ENCODE measurements at regions not wholly inside any gene's neighbourhood (a gene's known extent, or its start where the extent isn't known, plus 50 kb on each side); places are given as distances from the start of the nearest gene placed in this dataset.

GRCh38 chr13:104246955-104247354, 1180.7 kb upstream of the SLC10A2 start:
- no peaks in the 10 kb centered on the region for H3K36me3 ChIP-seq (replicated peaks in 1 of 2; ENCODE audit: insufficient read depth in 1 of 2, low read depth in 2 of 2)
- H3K4me1 ChIP-seq: no peaks in the 10 kb centered on the region
- ATAC-seq: no peak
- TF ChIP-seq POLR2A (IDR thresholded peaks at IDR 0.05) (no peak), CTCF (IDR thresholded peaks at IDR 0.05) (no peak)
- no peaks in the 10 kb centered on the region for H3K27me3 ChIP-seq
- intact Hi-C loops (cut with DNase I): no loop called here
- DNase-seq: no peak
- no peaks in the 10 kb centered on the region for H3K9me3 ChIP-seq
- H3K4me3 ChIP-seq: no peak overlapping the region
- H3K27ac ChIP-seq: no peak overlapping the region

- DNase-seq: peak; percentile 23 to 62 (median 45)
- intact Hi-C loops (cut with DNase I): no loop called here
- WGBS, 2 donors: 56 to 60% methylated on average over 6 of the region's 6 CpGs
- no peaks in the 10 kb centered on the region for H3K4me1 ChIP-seq
- ATAC-seq: peak; percentile 77
- H3K27me3 ChIP-seq: no peaks in the 10 kb centered on the region
- no peak overlapping the region for H3K4me3 ChIP-seq
- H3K36me3 ChIP-seq (replicated peaks in 1 of 2; ENCODE audit: insufficient read depth in 1 of 2, low read depth in 2 of 2): no peaks in the 10 kb centered on the region
- TF ChIP-seq POLR2A (IDR thresholded peaks at IDR 0.05): no peak
- H3K27ac ChIP-seq: no peak overlapping the region
- H3K9me3 ChIP-seq: no peaks in the 10 kb centered on the region
Observed at GRCh38 chr13:104206450-104207044, 1140.3 kb upstream of the SLC10A2 start.

- Histone ChIP-seq H3K4me3 (no peak overlapping the region), H3K9me3 (no peaks in the 10 kb centered on the region), H3K4me1 (no peaks in the 10 kb centered on the region), H3K27ac (no peak overlapping the region), H3K27me3 (no peaks in the 10 kb centered on the region), H3K36me3 (replicated peaks in 1 of 2; ENCODE audit: insufficient read depth in 1 of 2, low read depth in 2 of 2) (no peaks in the 10 kb centered on the region)
- TF ChIP-seq CTCF (IDR thresholded peaks at IDR 0.05): no peak
- TF ChIP-seq POLR2A (IDR thresholded peaks at IDR 0.05): no peak
- DNase-seq: no peak
- no peak for ATAC-seq
- intact Hi-C loops (cut with DNase I): no loop called here
- WGBS, 2 donors: 63 to 85% methylated on average over 2 of the region's 2 CpGs
Observed at GRCh38 chr13:104204177-104204576, 1138.0 kb upstream of the SLC10A2 start.

GRCh38 chr13:104198801-104199200, 1132.6 kb upstream of the SLC10A2 start:
- no peaks in the 10 kb centered on the region for H3K4me1 ChIP-seq
- no peak overlapping the region for H3K4me3 ChIP-seq
- no peaks in the 10 kb centered on the region for H3K27me3 ChIP-seq
- no peak for ATAC-seq
- H3K27ac ChIP-seq: no peak overlapping the region
- H3K36me3 ChIP-seq (replicated peaks in 1 of 2; ENCODE audit: insufficient read depth in 1 of 2, low read depth in 2 of 2): no peaks in the 10 kb centered on the region
- H3K9me3 ChIP-seq: no peaks in the 10 kb centered on the region
- TF ChIP-seq POLR2A (IDR thresholded peaks at IDR 0.05): no peak
- no peak for TF ChIP-seq CTCF (IDR thresholded peaks at IDR 0.05)
- WGBS, 2 donors: 56 to 73% methylated on average over 1 of the region's 1 CpG
- intact Hi-C loops (cut with DNase I): no loop called here
- no peak for DNase-seq

- ATAC-seq (no peak), DNase-seq (no peak)
- Histone ChIP-seq H3K27ac (no peak overlapping the region), H3K27me3 (no peaks in the 10 kb centered on the region), H3K9me3 (no peaks in the 10 kb centered on the region), H3K36me3 (replicated peaks in 1 of 2; ENCODE audit: insufficient read depth in 1 of 2, low read depth in 2 of 2) (no peaks in the 10 kb centered on the region), H3K4me1 (no peaks in the 10 kb centered on the region), H3K4me3 (no peak overlapping the region)
- no peak for TF ChIP-seq POLR2A (IDR thresholded peaks at IDR 0.05)
- no peak for TF ChIP-seq CTCF (IDR thresholded peaks at IDR 0.05)
- intact Hi-C loops (cut with DNase I): no loop called here
- WGBS, 2 donors: 61 to 79% methylated on average over 5 of the region's 5 CpGs
Observed at GRCh38 chr13:104196611-104197010, 1130.4 kb upstream of the SLC10A2 start.
